ENCODE measurements at regions not wholly inside any gene's neighbourhood (a gene's known extent, or its start where the extent isn't known, plus 50 kb on each side); places are given as distances from the start of the nearest gene placed in this dataset.

DNA sequence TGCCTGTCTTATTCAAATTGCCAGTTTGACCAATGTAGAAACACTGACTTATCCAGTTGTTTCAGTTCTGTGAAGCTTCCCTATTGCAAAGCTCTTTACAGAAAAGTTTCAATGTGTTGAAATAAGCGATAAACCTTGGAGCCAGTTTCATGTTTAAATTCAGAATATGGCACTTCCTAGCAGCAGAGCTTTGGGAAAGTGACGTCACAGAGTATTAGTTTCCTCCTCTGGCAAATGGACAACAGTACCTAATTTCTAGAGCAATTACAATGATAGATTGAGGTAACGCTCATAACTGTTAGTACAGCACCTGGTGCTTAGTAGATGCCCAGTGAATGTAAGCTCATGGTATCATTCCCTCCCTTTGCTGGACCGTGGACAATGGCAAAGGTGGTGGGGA lies 527.5 kb upstream of the DAB1 start:
- TF ChIP-seq EZH2 (IDR thresholded peaks at IDR 0.05; ENCODE audit: insufficient read depth, poor library complexity, severe bottlenecking) (no peak), EZH2phosphoT487 (IDR thresholded peaks at IDR 0.05; ENCODE audit: insufficient read depth, low read depth) (no peak)
